Breast epithelium (tissue), 3 donors: ENCODE measurements at regions not wholly inside any gene's neighbourhood (a gene's known extent, or its start where the extent isn't known, plus 50 kb on each side); places are given as distances from the start of the nearest gene placed in this dataset.

ENCODE experiments used
- POLR2A ChIP-seq: fragments of 450-650 bp; IDR thresholded peaks from one replicate; pipeline ENCODE4 v1.6.1; 2016; ENCODE audit warnings: antibody characterized with exemption, mild to moderate bottlenecking, moderate library complexity
- POLR2AphosphoS5 ChIP-seq, 3 donors: sonication (generic); formaldehyde crosslinking; IDR thresholded peaks; one replicate each; pipeline ENCODE4 v1.6.1; 2017; ENCODE audit warnings: antibody characterized with exemption in 3 of 3
- TF ChIP-seq, protein P1 (sequence below), 3 donors: fragments of 450-650 bp; IDR thresholded peaks; one replicate each; pipeline ENCODE4 v1.5.1; 2016 to 2017; ENCODE audit warnings: antibody characterized with exemption in 3 of 3, mild to moderate bottlenecking in 3 of 3, moderate library complexity in 3 of 3

DNA sequence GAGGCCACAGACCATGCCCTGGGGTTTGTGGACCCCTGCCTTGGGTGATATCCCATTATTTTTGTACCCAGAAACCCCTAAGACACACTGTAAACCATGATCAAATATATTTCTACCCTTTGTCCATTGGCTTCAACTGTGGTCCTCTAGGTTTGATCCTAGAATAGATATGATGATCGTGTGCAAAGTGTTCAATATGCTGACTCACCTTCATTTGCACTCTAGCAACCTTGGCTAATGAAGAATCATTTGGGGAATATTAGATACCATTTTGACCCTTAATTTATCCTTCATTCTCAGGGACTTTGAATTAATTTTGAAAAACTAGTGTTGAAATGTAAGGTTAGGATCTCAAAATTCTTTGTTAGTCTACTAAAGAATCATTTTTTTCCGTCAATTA, 73.1 kb upstream of the RAP1B start:
- TF ChIP-seq, protein P1, sequence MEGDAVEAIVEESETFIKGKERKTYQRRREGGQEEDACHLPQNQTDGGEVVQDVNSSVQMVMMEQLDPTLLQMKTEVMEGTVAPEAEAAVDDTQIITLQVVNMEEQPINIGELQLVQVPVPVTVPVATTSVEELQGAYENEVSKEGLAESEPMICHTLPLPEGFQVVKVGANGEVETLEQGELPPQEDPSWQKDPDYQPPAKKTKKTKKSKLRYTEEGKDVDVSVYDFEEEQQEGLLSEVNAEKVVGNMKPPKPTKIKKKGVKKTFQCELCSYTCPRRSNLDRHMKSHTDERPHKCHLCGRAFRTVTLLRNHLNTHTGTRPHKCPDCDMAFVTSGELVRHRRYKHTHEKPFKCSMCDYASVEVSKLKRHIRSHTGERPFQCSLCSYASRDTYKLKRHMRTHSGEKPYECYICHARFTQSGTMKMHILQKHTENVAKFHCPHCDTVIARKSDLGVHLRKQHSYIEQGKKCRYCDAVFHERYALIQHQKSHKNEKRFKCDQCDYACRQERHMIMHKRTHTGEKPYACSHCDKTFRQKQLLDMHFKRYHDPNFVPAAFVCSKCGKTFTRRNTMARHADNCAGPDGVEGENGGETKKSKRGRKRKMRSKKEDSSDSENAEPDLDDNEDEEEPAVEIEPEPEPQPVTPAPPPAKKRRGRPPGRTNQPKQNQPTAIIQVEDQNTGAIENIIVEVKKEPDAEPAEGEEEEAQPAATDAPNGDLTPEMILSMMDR (IDR thresholded peaks at IDR 0.05), result no peak
- TF ChIP-seq POLR2A, result no peak
- TF ChIP-seq POLR2AphosphoS5 (IDR thresholded peaks at IDR 0.05), result no peak
